ENCODE measurements at regions not wholly inside any gene's neighbourhood (a gene's known extent, or its start where the extent isn't known, plus 50 kb on each side); places are given as distances from the start of the nearest gene placed in this dataset.

DNA sequence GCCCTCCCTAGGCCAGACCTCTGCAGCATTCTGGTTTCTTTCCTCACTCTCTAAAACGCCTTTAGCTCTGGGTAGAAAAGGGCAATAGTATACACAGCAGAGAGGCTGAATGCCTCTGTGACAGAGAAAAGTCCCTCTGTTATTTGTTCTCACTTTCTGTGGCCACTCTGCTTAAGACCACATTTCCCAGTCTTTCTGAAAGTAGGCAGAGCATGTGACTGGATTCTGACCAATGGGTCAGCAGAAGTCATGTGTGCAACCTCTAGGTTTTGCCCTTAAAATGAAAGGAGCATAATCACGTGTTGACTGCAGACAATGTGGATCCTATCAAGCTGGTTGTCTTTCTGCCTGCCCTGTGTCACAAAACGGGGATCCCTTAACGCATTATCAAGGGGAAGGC lies 79.7 kb upstream of the MARK1 start:
- TF ChIP-seq POLR2A (IDR thresholded peaks at IDR 0.05): no peak
- TF ChIP-seq, protein P1, sequence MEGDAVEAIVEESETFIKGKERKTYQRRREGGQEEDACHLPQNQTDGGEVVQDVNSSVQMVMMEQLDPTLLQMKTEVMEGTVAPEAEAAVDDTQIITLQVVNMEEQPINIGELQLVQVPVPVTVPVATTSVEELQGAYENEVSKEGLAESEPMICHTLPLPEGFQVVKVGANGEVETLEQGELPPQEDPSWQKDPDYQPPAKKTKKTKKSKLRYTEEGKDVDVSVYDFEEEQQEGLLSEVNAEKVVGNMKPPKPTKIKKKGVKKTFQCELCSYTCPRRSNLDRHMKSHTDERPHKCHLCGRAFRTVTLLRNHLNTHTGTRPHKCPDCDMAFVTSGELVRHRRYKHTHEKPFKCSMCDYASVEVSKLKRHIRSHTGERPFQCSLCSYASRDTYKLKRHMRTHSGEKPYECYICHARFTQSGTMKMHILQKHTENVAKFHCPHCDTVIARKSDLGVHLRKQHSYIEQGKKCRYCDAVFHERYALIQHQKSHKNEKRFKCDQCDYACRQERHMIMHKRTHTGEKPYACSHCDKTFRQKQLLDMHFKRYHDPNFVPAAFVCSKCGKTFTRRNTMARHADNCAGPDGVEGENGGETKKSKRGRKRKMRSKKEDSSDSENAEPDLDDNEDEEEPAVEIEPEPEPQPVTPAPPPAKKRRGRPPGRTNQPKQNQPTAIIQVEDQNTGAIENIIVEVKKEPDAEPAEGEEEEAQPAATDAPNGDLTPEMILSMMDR (IDR thresholded peaks at IDR 0.05): no peak

All from esophagus squamous epithelium (tissue), 4 donors.